ENCODE measurements at regions not wholly inside any gene's neighbourhood (a gene's known extent, or its start where the extent isn't known, plus 50 kb on each side); places are given as distances from the start of the nearest gene placed in this dataset.

DNA sequence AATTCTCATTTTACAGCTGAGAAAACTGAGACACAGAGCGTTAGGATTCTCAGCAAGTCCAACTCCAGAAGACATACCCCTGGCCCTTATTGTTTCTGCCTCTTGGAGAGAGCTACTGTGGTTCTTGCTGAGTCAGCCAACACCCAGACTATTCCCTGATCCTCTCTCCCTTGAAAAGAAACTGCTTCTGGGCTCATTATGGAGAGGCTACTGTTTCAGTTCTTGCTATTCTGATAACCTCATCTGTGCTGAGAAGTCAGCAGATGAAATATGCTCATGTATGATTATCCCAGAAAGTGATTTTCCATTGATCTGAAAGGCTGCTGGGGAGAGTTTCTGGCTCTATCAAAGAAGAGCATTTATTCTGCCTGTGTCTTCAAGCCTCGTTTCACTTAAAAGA, 455.6 kb upstream of the COBL start:
- no peak for DNase-seq
- Histone ChIP-seq H3K9me3 (ENCODE audit: severe bottlenecking) (no peaks in the 10 kb centered on the region), H3K4me3 (ENCODE audit: low read depth, low read length) (no peak overlapping the region), H3K36me3 (no peaks in the 10 kb centered on the region), H3K27ac (no peak overlapping the region), H3K27me3 (ENCODE audit: insufficient read depth, low read depth, severe bottlenecking) (no peaks in the 10 kb centered on the region)
- TF ChIP-seq, protein P1, sequence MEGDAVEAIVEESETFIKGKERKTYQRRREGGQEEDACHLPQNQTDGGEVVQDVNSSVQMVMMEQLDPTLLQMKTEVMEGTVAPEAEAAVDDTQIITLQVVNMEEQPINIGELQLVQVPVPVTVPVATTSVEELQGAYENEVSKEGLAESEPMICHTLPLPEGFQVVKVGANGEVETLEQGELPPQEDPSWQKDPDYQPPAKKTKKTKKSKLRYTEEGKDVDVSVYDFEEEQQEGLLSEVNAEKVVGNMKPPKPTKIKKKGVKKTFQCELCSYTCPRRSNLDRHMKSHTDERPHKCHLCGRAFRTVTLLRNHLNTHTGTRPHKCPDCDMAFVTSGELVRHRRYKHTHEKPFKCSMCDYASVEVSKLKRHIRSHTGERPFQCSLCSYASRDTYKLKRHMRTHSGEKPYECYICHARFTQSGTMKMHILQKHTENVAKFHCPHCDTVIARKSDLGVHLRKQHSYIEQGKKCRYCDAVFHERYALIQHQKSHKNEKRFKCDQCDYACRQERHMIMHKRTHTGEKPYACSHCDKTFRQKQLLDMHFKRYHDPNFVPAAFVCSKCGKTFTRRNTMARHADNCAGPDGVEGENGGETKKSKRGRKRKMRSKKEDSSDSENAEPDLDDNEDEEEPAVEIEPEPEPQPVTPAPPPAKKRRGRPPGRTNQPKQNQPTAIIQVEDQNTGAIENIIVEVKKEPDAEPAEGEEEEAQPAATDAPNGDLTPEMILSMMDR (IDR thresholded peaks at IDR 0.05; ENCODE audit: low read depth, low read length): no peak

DNA sequence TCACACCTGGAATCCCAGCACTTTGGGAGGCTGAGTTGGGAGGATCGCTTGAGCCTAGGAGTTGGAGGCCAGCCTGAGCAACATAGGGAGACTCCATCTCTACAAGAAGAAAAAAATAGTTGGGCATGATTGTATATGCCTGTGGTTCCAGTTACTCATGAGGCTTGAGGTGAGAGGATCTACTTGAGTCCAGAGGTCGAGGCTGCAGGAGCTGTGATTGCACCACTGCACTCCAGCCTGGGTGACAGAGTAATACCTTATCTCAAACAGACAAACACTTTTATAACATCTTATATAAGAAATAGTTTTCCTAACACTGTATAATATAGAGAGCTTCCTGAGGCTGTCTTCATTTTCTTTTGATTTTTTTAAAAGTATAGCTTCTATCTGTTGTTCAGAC, 448.4 kb upstream of the COBL start:
- Histone ChIP-seq H3K36me3 (no peaks in the 10 kb centered on the region), H3K27ac (no peak overlapping the region), H3K9me3 (ENCODE audit: severe bottlenecking) (no peaks in the 10 kb centered on the region), H3K27me3 (ENCODE audit: insufficient read depth, low read depth, severe bottlenecking) (no peaks in the 10 kb centered on the region), H3K4me3 (ENCODE audit: low read depth, low read length) (no peak overlapping the region)
- TF ChIP-seq, protein P1 (IDR thresholded peaks at IDR 0.05; ENCODE audit: low read depth, low read length): no peak
- DNase-seq: no peak

DNA sequence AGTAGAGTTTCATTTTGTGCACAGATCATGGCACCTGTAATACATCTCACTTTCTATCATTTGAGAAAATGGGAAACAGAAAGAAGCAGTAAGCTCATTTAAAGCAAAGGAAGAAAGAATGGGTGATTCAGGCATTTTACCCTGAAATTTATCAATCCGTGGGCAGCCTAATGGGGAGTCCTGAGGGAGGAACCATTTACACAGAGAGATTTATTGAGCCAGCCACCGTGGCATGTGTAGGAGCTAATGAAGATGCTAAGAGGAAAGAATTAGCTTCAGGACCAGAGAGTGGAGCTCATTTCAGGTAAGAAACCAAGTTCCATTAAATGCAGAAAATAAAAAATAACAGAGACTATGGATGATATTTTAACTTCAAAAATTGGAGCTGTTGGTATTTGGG, 443.4 kb upstream of the COBL start:
- no peak for DNase-seq
- Histone ChIP-seq H3K36me3 (no peaks in the 10 kb centered on the region), H3K27ac (no peak overlapping the region), H3K4me3 (ENCODE audit: low read depth, low read length) (no peak overlapping the region), H3K9me3 (ENCODE audit: severe bottlenecking) (no peaks in the 10 kb centered on the region), H3K27me3 (ENCODE audit: insufficient read depth, low read depth, severe bottlenecking) (no peaks in the 10 kb centered on the region)
- TF ChIP-seq, protein P1 (IDR thresholded peaks at IDR 0.05; ENCODE audit: low read depth, low read length): no peak

DNA sequence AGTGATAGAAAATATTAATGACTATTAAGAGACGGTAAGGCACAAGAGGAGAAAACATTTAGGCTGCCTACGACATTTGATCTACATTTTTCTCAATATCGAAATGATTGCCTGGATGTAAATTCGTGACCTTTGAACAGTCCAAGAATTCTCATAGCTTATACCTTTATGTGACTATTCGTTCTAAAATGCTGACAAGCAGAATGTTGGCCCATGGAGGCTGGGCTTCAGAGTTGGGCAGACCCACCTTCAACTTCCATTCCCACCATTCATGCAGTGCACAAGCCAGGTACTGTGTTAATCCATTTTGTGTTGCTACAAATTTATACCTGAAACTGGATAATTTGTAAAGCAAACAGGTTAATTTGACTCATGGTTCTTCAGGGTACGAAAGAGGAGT, 441.4 kb upstream of the COBL start:
- Histone ChIP-seq H3K27me3 (ENCODE audit: insufficient read depth, low read depth, severe bottlenecking) (no peaks in the 10 kb centered on the region), H3K9me3 (ENCODE audit: severe bottlenecking) (no peaks in the 10 kb centered on the region), H3K36me3 (no peaks in the 10 kb centered on the region), H3K27ac (no peak overlapping the region), H3K4me3 (ENCODE audit: low read depth, low read length) (no peak overlapping the region)
- TF ChIP-seq, protein P1 (IDR thresholded peaks at IDR 0.05; ENCODE audit: low read depth, low read length): no peak
- DNase-seq: no peak

DNA sequence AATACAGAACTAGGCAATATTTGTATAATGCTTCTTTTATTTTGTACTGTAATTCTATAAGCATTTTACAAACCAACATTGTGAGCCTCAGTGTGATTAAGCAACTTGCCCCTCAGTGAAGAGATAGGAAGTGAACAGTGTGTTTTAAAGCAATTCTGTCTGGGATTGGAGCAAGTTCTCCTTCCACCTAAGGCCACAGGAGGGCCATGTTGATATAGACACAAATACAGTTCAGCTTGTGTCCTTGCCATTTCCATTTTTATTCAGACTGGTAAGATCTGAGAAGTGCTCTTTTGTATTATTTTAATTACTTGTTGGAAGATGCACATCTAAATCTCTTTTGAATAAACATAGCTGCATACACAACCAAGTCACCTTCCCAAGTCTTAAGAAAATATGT, 416.3 kb upstream of the COBL start:
- TF ChIP-seq, protein P1 (IDR thresholded peaks at IDR 0.05; ENCODE audit: low read depth, low read length): peak; percentile 39
- H3K4me3 ChIP-seq (ENCODE audit: low read depth, low read length): no peak overlapping the region
- H3K27ac ChIP-seq: no peak overlapping the region
- H3K36me3 ChIP-seq: no peaks in the 10 kb centered on the region
- no peaks in the 10 kb centered on the region for H3K27me3 ChIP-seq (ENCODE audit: insufficient read depth, low read depth, severe bottlenecking)
- no peaks in the 10 kb centered on the region for H3K9me3 ChIP-seq (ENCODE audit: severe bottlenecking)
- DNase-seq: peak; percentile 12

DNA sequence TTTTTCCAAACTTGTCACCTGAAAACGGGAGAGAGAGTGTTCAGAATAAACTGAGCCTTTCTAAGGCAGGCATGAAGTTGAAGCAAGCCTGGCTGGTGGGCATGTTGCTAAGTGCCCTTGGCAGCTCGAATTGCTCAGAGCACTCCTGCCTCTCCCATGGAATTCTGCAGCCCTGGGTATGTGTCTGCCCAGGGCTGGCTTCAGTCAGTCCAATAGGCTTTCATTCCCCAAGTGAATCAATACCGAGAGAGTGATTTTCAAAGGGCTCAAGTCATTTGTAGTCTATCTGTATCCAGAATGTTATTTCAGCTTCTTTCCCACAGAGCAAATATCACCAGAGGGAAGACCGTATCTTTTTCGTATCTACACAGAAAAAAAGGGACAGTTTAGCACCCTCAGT, 415.5 kb upstream of the COBL start:
- TF ChIP-seq, protein P1 (IDR thresholded peaks at IDR 0.05; ENCODE audit: low read depth, low read length): no peak
- Histone ChIP-seq H3K27me3 (ENCODE audit: insufficient read depth, low read depth, severe bottlenecking) (no peaks in the 10 kb centered on the region), H3K4me3 (ENCODE audit: low read depth, low read length) (no peak overlapping the region), H3K9me3 (ENCODE audit: severe bottlenecking) (no peaks in the 10 kb centered on the region), H3K27ac (no peak overlapping the region), H3K36me3 (no peaks in the 10 kb centered on the region)
- DNase-seq: no peak

Measured in WERI-Rb-1 (cell line).